Upper lobe of left lung (tissue), 4 donors: ENCODE measurements at regions not wholly inside any gene's neighbourhood (a gene's known extent, or its start where the extent isn't known, plus 50 kb on each side); places are given as distances from the start of the nearest gene placed in this dataset.

Experiments
- CTCF ChIP-seq, 6 experiments: fragments of 450-650 bp in 4 of 6; fragments of 200-600 bp in 2 of 6; sonication (generic) in 2 of 6; IDR thresholded peaks; one replicate each; pipeline ENCODE4 v1.5.1; 2016 to 2019; ENCODE audit warnings: antibody characterized with exemption in 6 of 6
- POLR2A ChIP-seq, 4 donors: fragments of 450-650 bp; IDR thresholded peaks; one replicate each; pipeline ENCODE4 v1.5.1; 2016 to 2017; ENCODE audit warnings: antibody characterized with exemption in 4 of 4, mild to moderate bottlenecking in 2 of 4

GRCh38 chr15:88717382-88718031 lies 78.7 kb downstream of the ISG20 start:
- TF ChIP-seq CTCF (IDR thresholded peaks at IDR 0.05) (no peak), POLR2A (IDR thresholded peaks at IDR 0.05) (no peak)
